Mucosa of descending colon (tissue), 3 donors: ENCODE measurements at regions not wholly inside any gene's neighbourhood (a gene's known extent, or its start where the extent isn't known, plus 50 kb on each side); places are given as distances from the start of the nearest gene placed in this dataset.

ENCODE experiments used
- ATAC-seq: fragments of 200-7000 bp; cut with Tn5 transposase; one replicate; pipeline ENCODE4 v1.9.1; 2020; ENCODE audit warnings: mild to moderate bottlenecking, moderate library complexity
- DNase-seq, 3 donors: peaks; one replicate each; pipeline ENCODE4 v3.0.0-alpha.2; 2020
- H3K36me3 ChIP-seq: fragments of 200-600 bp; one replicate; pipeline ENCODE4 v1.8.0; 2021; ENCODE audit warnings: low read depth, mild to moderate bottlenecking
- H3K4me1 ChIP-seq: fragments of 200-600 bp; one replicate; pipeline ENCODE4 v1.8.0; 2021; ENCODE audit warnings: low read depth, mild to moderate bottlenecking
- H3K4me3 ChIP-seq: fragments of 200-600 bp; one replicate; pipeline ENCODE4 v1.8.0; 2021; ENCODE audit warnings: mild to moderate bottlenecking
- H3K9me3 ChIP-seq: fragments of 200-600 bp; one replicate; pipeline ENCODE4 v1.8.0; 2021; ENCODE audit warnings: mild to moderate bottlenecking
- CTCF ChIP-seq: fragments of 200-600 bp; IDR thresholded peaks from one replicate; pipeline ENCODE4 v1.8.0; 2022; ENCODE audit warnings: antibody characterized with exemption, mild to moderate bottlenecking
- intact Hi-C, 2 donors: fragments of 100-400 bp; cut with DNase I in 1 of 2; cut with micrococcal nuclease in 1 of 2; formaldehyde crosslinking; loops; one replicate each; pipeline versions ENCODE4 v1.11.0 to v1.11.1; 2022; cut with DNase I, micrococcal nuclease
- donor health status: DM: no; HTN: no; CAD: no; lungs with moderate emphysema.
- donor health status: DM: no; HTN: no; CAD: no.
- donor health status: DM: no; HTN: yes; CAD: no.

- no peak for DNase-seq
These were observed 127.1 kb downstream of the CHST1 start for GRCh38 chr11:45538363-45538762.

GRCh38 chr11:45537614-45538013 lies 127.8 kb downstream of the CHST1 start:
- no peak for TF ChIP-seq CTCF
- intact Hi-C loops: no loop called here
- Histone ChIP-seq H3K4me1 (no peaks in the 10 kb centered on the region), H3K9me3 (no peaks in the 10 kb centered on the region), H3K36me3 (no peaks in the 10 kb centered on the region), H3K4me3 (no peak overlapping the region)
- DNase-seq (no peak), ATAC-seq (no peak)

More at GRCh38 chr11:45538363-45538762, 127.1 kb downstream of the CHST1 start:
- Histone ChIP-seq H3K36me3 (no peaks in the 10 kb centered on the region), H3K9me3 (no peaks in the 10 kb centered on the region), H3K4me1 (no peaks in the 10 kb centered on the region), H3K4me3 (no peak overlapping the region)
- TF ChIP-seq CTCF: no peak
- ATAC-seq: no peak
- intact Hi-C loops: no loop called here

GRCh38 chr11:45535033-45535432 lies 130.4 kb downstream of the CHST1 start:
- Histone ChIP-seq H3K4me3 (no peak overlapping the region), H3K4me1 (no peaks in the 10 kb centered on the region), H3K36me3 (no peaks in the 10 kb centered on the region), H3K9me3 (no peaks in the 10 kb centered on the region)
- intact Hi-C loops: no loop called here
- ATAC-seq: no peak
- no peak for TF ChIP-seq CTCF
- no peak for DNase-seq

- DNase-seq (no peak), ATAC-seq (no peak)
- TF ChIP-seq CTCF: no peak
- no peaks in the 10 kb centered on the region for H3K36me3 ChIP-seq
- H3K9me3 ChIP-seq: no peaks in the 10 kb centered on the region
- intact Hi-C loops: no loop called here
- H3K4me1 ChIP-seq: no peaks in the 10 kb centered on the region
- H3K4me3 ChIP-seq: no peak overlapping the region
These were observed 131.3 kb downstream of the CHST1 start for GRCh38 chr11:45534132-45534531.

- no peaks in the 10 kb centered on the region for H3K4me1 ChIP-seq
- no peak for ATAC-seq
- no peak for TF ChIP-seq CTCF
- H3K4me3 ChIP-seq: no peak overlapping the region
- intact Hi-C loops: no loop called here
- H3K9me3 ChIP-seq: no peaks in the 10 kb centered on the region
- DNase-seq: no peak
- H3K36me3 ChIP-seq: no peaks in the 10 kb centered on the region
These were observed 132.9 kb downstream of the CHST1 start for GRCh38 chr11:45532546-45532945.

GRCh38 chr11:45530776-45531175 lies 134.6 kb downstream of the CHST1 start:
- no peaks in the 10 kb centered on the region for H3K36me3 ChIP-seq
- intact Hi-C loops: no loop called here
- ATAC-seq: no peak
- no peaks in the 10 kb centered on the region for H3K4me1 ChIP-seq
- no peak overlapping the region for H3K4me3 ChIP-seq
- TF ChIP-seq CTCF: no peak
- DNase-seq: no peak
- H3K9me3 ChIP-seq: no peaks in the 10 kb centered on the region
